ENCODE measurements at regions not wholly inside any gene's neighbourhood (a gene's known extent, or its start where the extent isn't known, plus 50 kb on each side); places are given as distances from the start of the nearest gene placed in this dataset.
"Not testable (repeated sequence)": the region's sequence is repeated elsewhere in the genome, so short reads cannot be mapped to it uniquely, and the experiment has no call there.

DNA sequence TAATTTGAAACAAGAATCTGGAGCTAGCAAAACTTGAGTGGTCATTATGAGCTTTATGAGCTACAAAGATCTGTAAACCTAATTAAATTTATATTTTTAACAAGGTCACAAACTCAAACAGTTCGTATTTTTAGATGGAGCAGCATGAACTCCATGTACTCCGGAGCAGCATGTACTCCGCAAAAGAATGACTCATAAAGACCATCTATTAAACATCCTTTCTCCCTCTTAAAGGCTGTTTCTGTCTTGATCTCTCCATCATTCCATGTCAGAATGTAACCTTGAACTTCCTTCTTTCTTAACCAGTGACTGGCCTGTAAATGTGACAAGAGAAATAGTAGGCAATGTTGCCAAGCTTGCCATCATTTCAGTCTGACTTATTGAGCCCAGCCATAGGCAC, 696.9 kb downstream of the ZNF385D start:
- Mint-ChIP-seq H3K9me3 (ENCODE audit: low read depth) (no peaks in the 10 kb centered on the region), H3K27me3 (no peaks in the 10 kb centered on the region), H3K36me3 (no peaks in the 10 kb centered on the region)

GRCh38 chr3:21049334-21050062, 701.5 kb downstream of the ZNF385D start:
- no peaks in the 10 kb centered on the region for H3K36me3 Mint-ChIP-seq
- no peak overlapping the region for H3K4me3 Mint-ChIP-seq
- no peak overlapping the region for H3K27ac Mint-ChIP-seq
- no peaks in the 10 kb centered on the region for H3K9me3 Mint-ChIP-seq (ENCODE audit: low read depth)
- H3K4me1 Mint-ChIP-seq (ENCODE audit: low read depth): no peaks in the 10 kb centered on the region
- H3K27me3 Mint-ChIP-seq: no peaks in the 10 kb centered on the region

More for the DNA sequence above, 696.9 kb downstream of the ZNF385D start:
- Mint-ChIP-seq H3K4me3 (no peak overlapping the region), H3K27ac (no peak overlapping the region), H3K4me1 (ENCODE audit: low read depth) (no peaks in the 10 kb centered on the region)

GRCh38 chr3:21043139-21043538, 707.9 kb downstream of the ZNF385D start:
- Mint-ChIP-seq H3K9me3 (ENCODE audit: low read depth) (no peaks in the 10 kb centered on the region), H3K4me1 (ENCODE audit: low read depth) (no peaks in the 10 kb centered on the region), H3K27ac (no peak overlapping the region), H3K4me3 (no peak overlapping the region), H3K36me3 (no peaks in the 10 kb centered on the region), H3K27me3 (no peaks in the 10 kb centered on the region)

DNA sequence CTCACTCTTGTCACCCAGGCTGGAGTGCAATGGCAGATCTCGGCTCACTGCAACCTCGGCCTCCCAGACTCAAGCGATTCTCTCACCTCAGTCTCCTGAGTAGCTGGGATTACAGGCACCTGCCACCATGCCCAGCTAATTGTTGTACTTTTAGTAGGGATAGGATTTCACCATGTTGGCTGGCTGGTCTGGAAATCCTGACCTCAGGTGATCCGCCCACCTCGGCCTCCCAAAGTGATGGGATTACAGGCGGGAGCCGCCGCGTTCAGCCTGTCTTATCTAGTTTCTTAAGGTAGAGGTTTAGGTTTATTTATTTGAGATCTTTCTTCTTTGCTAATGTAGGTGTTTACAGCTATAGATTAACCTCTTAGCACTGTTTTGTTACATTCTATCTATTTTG, 708.8 kb downstream of the ZNF385D start:
- Mint-ChIP-seq H3K27ac (no peak overlapping the region), H3K27me3 (no peaks in the 10 kb centered on the region), H3K4me3 (no peak overlapping the region), H3K9me3 (ENCODE audit: low read depth) (no peaks in the 10 kb centered on the region), H3K4me1 (ENCODE audit: low read depth) (no peaks in the 10 kb centered on the region), H3K36me3 (no peaks in the 10 kb centered on the region)

DNA sequence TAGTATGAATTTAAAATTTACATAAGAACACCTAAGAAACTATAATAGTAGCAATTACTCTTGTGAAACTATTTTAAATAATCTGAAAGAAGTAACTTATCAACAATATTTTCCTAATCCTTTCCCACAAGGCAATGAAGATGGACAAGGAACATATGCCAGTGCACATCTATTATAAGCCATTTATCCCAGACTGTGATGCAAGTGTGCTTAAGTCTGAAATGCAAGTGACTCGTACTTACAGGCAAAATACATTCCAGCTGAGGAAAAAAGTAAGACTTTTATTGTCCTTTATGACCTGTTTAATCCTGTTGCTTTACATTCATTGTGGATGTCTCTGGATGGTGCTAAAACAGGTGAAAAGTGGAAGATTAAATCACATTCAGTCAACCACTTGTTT, 709.4 kb downstream of the ZNF385D start:
- no peak overlapping the region for H3K27ac Mint-ChIP-seq
- H3K4me1 Mint-ChIP-seq (ENCODE audit: low read depth): no peaks in the 10 kb centered on the region
- H3K36me3 Mint-ChIP-seq: no peaks in the 10 kb centered on the region
- H3K4me3 Mint-ChIP-seq: no peak overlapping the region
- H3K27me3 Mint-ChIP-seq: no peaks in the 10 kb centered on the region
- no peaks in the 10 kb centered on the region for H3K9me3 Mint-ChIP-seq (ENCODE audit: low read depth)

DNA sequence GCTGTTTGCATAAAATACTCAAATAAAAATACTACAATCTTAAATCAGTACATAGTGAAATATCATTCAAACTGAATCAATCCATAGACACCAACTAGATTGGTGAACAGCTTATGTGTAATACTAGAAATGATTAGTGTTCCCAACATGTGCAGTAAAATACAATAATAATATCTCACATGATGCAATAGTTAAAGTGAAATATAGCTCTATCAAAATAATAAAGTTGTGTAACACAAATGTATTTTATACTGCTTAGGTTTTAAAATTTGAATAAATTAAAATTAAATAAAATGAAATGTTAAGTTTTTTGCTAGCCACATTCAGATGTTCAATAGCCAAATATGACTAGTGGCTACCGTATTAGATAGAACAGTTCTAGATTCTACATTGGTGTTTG, 714.1 kb downstream of the ZNF385D start:
- H3K27me3 Mint-ChIP-seq: no peaks in the 10 kb centered on the region
- peaks cover 3% of the 10 kb centered on the region for H3K9me3 Mint-ChIP-seq (ENCODE audit: low read depth)
- no peak overlapping the region for H3K27ac Mint-ChIP-seq
- no peak overlapping the region for H3K4me3 Mint-ChIP-seq
- H3K4me1 Mint-ChIP-seq (ENCODE audit: low read depth): no peaks in the 10 kb centered on the region
- no peaks in the 10 kb centered on the region for H3K36me3 Mint-ChIP-seq

DNA sequence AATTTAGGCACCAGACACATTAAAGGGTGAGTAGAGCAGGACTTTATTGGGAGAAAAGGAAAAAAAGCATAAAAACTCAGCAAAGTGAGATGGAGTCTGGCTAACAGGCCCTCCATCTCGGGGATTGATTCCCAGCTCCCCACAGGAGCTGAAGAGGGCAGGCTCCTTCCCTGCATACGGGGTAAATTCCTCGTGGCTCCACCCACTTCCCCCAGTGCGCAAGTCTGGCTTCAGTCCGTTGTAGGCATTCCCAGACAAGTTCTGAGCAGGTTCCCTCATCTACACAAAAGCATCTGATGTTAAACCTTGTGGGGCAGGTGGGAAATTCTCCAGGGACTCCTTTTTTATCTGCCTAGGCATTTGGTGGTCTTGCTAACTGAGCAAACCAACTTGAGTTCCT, 722.6 kb downstream of the ZNF385D start:
- Mint-ChIP-seq H3K4me1 (ENCODE audit: low read depth) (no peaks in the 10 kb centered on the region), H3K4me3 (no peak overlapping the region), H3K36me3 (no peaks in the 10 kb centered on the region), H3K9me3 (ENCODE audit: low read depth) (peaks cover 14% of the 10 kb centered on the region), H3K27ac (no peak overlapping the region), H3K27me3 (no peaks in the 10 kb centered on the region)

- H3K27me3 Mint-ChIP-seq: no peaks in the 10 kb centered on the region
- H3K4me3 Mint-ChIP-seq: no peak overlapping the region
- H3K36me3 Mint-ChIP-seq: no peaks in the 10 kb centered on the region
- no peaks in the 10 kb centered on the region for H3K4me1 Mint-ChIP-seq (ENCODE audit: low read depth)
- H3K9me3 Mint-ChIP-seq (ENCODE audit: low read depth): peaks cover 14% of the 10 kb centered on the region
- no peak overlapping the region for H3K27ac Mint-ChIP-seq
These were observed 726.4 kb downstream of the ZNF385D start for GRCh38 chr3:21024563-21024962.

DNA sequence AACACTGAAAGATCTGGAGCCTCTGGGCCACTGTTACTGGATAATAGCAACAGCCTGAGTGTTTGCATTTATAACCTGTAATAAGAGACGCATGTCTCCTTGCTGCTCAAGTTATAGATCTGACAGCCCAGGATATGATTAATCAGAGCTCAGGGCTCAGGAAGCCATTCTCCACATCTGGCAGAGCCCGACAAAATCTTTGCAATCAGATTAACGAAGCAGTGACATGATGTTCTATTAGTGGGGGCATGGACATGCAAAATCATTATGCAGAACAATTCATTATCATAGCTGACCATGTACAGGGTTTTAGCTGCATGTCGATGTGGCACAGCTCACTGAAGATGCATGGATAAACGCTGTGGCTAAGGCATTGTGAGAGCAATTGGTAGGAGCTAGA, 730.3 kb downstream of the ZNF385D start:
- H3K27me3 Mint-ChIP-seq: no peaks in the 10 kb centered on the region
- H3K36me3 Mint-ChIP-seq: peaks cover 3% of the 10 kb centered on the region
- no peaks in the 10 kb centered on the region for H3K4me1 Mint-ChIP-seq (ENCODE audit: low read depth)
- no peak overlapping the region for H3K4me3 Mint-ChIP-seq
- peaks cover 15% of the 10 kb centered on the region for H3K9me3 Mint-ChIP-seq (ENCODE audit: low read depth)
- no peak overlapping the region for H3K27ac Mint-ChIP-seq

DNA sequence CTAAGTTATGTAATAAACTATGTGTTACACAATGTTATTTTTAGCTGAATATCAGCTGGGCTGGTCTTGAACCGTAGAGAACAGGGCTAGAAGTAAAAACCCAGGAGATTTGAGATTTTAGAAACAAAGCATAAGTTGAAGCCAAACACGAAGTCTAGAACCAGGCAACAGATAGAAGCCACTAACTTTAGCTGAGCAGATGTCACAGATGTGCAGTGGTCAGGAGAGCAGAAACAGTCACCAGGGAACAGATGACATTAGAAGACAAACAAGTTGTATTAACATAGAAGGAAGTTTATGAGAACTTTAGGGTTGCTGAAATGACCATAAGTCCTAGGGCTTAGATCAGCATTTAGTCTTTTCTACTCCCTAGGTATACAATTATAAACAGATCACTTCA, 731.0 kb downstream of the ZNF385D start:
- Mint-ChIP-seq H3K27ac (no peak overlapping the region), H3K4me3 (no peak overlapping the region), H3K9me3 (ENCODE audit: low read depth) (peaks cover 17% of the 10 kb centered on the region), H3K36me3 (peaks cover 3% of the 10 kb centered on the region), H3K27me3 (no peaks in the 10 kb centered on the region), H3K4me1 (ENCODE audit: low read depth) (no peaks in the 10 kb centered on the region)

- Mint-ChIP-seq H3K4me3 (no peak overlapping the region), H3K36me3 (peaks cover 3% of the 10 kb centered on the region), H3K27ac (no peak overlapping the region), H3K9me3 (ENCODE audit: low read depth) (peaks cover 32% of the 10 kb centered on the region), H3K27me3 (no peaks in the 10 kb centered on the region), H3K4me1 (ENCODE audit: low read depth) (no peaks in the 10 kb centered on the region)
These were observed 733.7 kb downstream of the ZNF385D start for GRCh38 chr3:21017115-21017852.

GRCh38 chr3:21013566-21013965, 737.4 kb downstream of the ZNF385D start:
- no peaks in the 10 kb centered on the region for H3K4me1 Mint-ChIP-seq (ENCODE audit: low read depth)
- no peak overlapping the region for H3K4me3 Mint-ChIP-seq
- peaks cover 3% of the 10 kb centered on the region for H3K36me3 Mint-ChIP-seq
- peaks cover 36% of the 10 kb centered on the region for H3K9me3 Mint-ChIP-seq (ENCODE audit: low read depth)
- H3K27ac Mint-ChIP-seq: no peak overlapping the region
- H3K27me3 Mint-ChIP-seq: no peaks in the 10 kb centered on the region

- Mint-ChIP-seq H3K4me3 (no peak overlapping the region), H3K36me3 (no peaks in the 10 kb centered on the region), H3K27ac (no peak overlapping the region), H3K9me3 (ENCODE audit: low read depth) (peaks cover 13% of the 10 kb centered on the region), H3K4me1 (ENCODE audit: low read depth) (no peaks in the 10 kb centered on the region), H3K27me3 (no peaks in the 10 kb centered on the region)
These were observed 751.3 kb downstream of the ZNF385D start for GRCh38 chr3:20999661-21000060.

- Mint-ChIP-seq H3K4me3 (no peak overlapping the region), H3K4me1 (ENCODE audit: low read depth) (no peaks in the 10 kb centered on the region), H3K27ac (no peak overlapping the region), H3K36me3 (no peaks in the 10 kb centered on the region), H3K27me3 (no peaks in the 10 kb centered on the region), H3K9me3 (ENCODE audit: low read depth) (peaks cover 7% of the 10 kb centered on the region)
These were observed 753.8 kb downstream of the ZNF385D start for GRCh38 chr3:20997183-20997582.

DNA sequence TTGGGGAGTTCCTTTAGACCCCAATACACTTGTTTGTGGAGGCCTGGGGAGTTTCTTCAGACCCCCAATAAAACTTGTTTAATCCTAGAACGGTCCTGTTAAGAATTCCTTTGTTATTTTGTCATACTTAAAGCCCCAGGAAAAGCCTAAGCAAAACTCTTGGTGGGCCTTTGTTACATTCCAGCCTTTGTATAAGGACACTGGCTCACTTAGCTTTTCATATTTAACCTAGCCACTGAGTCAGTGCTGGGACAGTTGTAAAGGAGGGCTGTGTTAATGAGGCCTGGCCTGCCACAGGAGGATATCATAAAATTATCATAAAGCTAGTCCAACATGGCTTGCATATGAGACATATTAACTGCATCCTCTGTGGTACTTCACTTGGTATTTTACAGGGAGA, 760.1 kb downstream of the ZNF385D start:
- Mint-ChIP-seq H3K27ac (no peak overlapping the region), H3K9me3 (ENCODE audit: low read depth) (no peaks in the 10 kb centered on the region), H3K27me3 (no peaks in the 10 kb centered on the region), H3K36me3 (no peaks in the 10 kb centered on the region), H3K4me1 (ENCODE audit: low read depth) (no peaks in the 10 kb centered on the region), H3K4me3 (no peak overlapping the region)

- not testable (repeated sequence) for H3K4me1 Mint-ChIP-seq (ENCODE audit: low read depth); H3K27me3 Mint-ChIP-seq; H3K36me3 Mint-ChIP-seq; H3K9me3 Mint-ChIP-seq (ENCODE audit: low read depth); H3K27ac Mint-ChIP-seq; H3K4me3 Mint-ChIP-seq
These were observed 761.4 kb downstream of the ZNF385D start for GRCh38 chr3:20989653-20990052.
